Stomach (tissue), 4 donors: ENCODE measurements at regions not wholly inside any gene's neighbourhood (a gene's known extent, or its start where the extent isn't known, plus 50 kb on each side); places are given as distances from the start of the nearest gene placed in this dataset.

Experiments used
- CTCF ChIP-seq, 7 experiments: fragments of 450-650 bp in 4 of 7; fragments of 200-600 bp in 3 of 7; sonication (generic) in 3 of 7; IDR thresholded peaks; one replicate each; pipeline ENCODE4 v1.5.1; 2016 to 2019; ENCODE audit warnings: antibody characterized with exemption in 7 of 7, control low read depth in 2 of 7, mild to moderate bottlenecking in 1 of 7
- POLR2A ChIP-seq, 4 donors: fragments of 450-650 bp; IDR thresholded peaks; one replicate each; pipeline ENCODE4 v1.6.1; 2016; ENCODE audit warnings: antibody characterized with exemption in 4 of 4, control low read depth in 2 of 4, mild to moderate bottlenecking in 1 of 4, moderate library complexity in 1 of 4
- POLR2AphosphoS5 ChIP-seq, 3 donors: sonication (generic); formaldehyde crosslinking; IDR thresholded peaks; one replicate each; pipeline ENCODE4 v1.6.1; 2016; ENCODE audit warnings: antibody characterized with exemption in 3 of 3

- TF ChIP-seq POLR2A (IDR thresholded peaks at IDR 0.05) (no peak), CTCF (IDR thresholded peaks at IDR 0.05) (no peak), POLR2AphosphoS5 (IDR thresholded peaks at IDR 0.05) (no peak)
Observed at GRCh38 chr10:10333622-10334021, 684.0 kb upstream of the CELF2 start.
